Rectal smooth muscle tissue (tissue), 1 donor: ENCODE measurements at regions not wholly inside any gene's neighbourhood (a gene's known extent, or its start where the extent isn't known, plus 50 kb on each side); places are given as distances from the start of the nearest gene placed in this dataset.

ENCODE experiments used
- H3K27ac ChIP-seq: one replicate; pipeline ENCODE4 v1.7.0; 2013; ENCODE audit warnings: low read depth, low read length, inconsistent platforms
- H3K27me3 ChIP-seq: one replicate; pipeline ENCODE4 v1.7.0; 2013; ENCODE audit warnings: low read length; ENCODE audit not compliant: control insufficient read depth, insufficient read depth
- H3K36me3 ChIP-seq: one replicate; pipeline ENCODE4 v1.7.0; 2013; ENCODE audit warnings: low read length; ENCODE audit not compliant: control insufficient read depth, insufficient read depth
- H3K4me1 ChIP-seq: one replicate; pipeline ENCODE4 v1.7.0; 2013; ENCODE audit warnings: low read length; ENCODE audit not compliant: control insufficient read depth, insufficient read depth
- H3K4me3 ChIP-seq: one replicate; pipeline ENCODE4 v1.7.0; 2013; ENCODE audit warnings: low read length
- H3K9ac ChIP-seq: one replicate; pipeline ENCODE4 v1.7.0; 2013; ENCODE audit warnings: low read length

GRCh38 chr2:107093426-107093957, 207.5 kb upstream of the ST6GAL2 start:
- H3K4me1 ChIP-seq, result no peaks in the 10 kb centered on the region

GRCh38 chr2:107094450-107094986, 208.6 kb upstream of the ST6GAL2 start:
- Histone ChIP-seq H3K9ac (no peak overlapping the region), H3K27me3 (no peaks in the 10 kb centered on the region), H3K4me3 (no peak overlapping the region), H3K36me3 (no peaks in the 10 kb centered on the region), H3K4me1 (no peaks in the 10 kb centered on the region), H3K27ac (no peak overlapping the region)

More at GRCh38 chr2:107093426-107093957, 207.5 kb upstream of the ST6GAL2 start:
- Histone ChIP-seq H3K4me3 (no peak overlapping the region), H3K9ac (no peak overlapping the region), H3K27me3 (no peaks in the 10 kb centered on the region), H3K27ac (no peak overlapping the region), H3K36me3 (no peaks in the 10 kb centered on the region)

GRCh38 chr2:107102176-107102575, 216.2 kb upstream of the ST6GAL2 start:
- no peaks in the 10 kb centered on the region for H3K36me3 ChIP-seq
- H3K9ac ChIP-seq, result no peak overlapping the region
- no peak overlapping the region for H3K4me3 ChIP-seq
- no peaks in the 10 kb centered on the region for H3K4me1 ChIP-seq
- no peak overlapping the region for H3K27ac ChIP-seq
- H3K27me3 ChIP-seq, result no peaks in the 10 kb centered on the region

GRCh38 chr2:107107351-107107750, 221.4 kb upstream of the ST6GAL2 start:
- H3K9ac ChIP-seq, result no peak overlapping the region
- no peaks in the 10 kb centered on the region for H3K36me3 ChIP-seq
- H3K4me3 ChIP-seq, result no peak overlapping the region
- H3K27ac ChIP-seq, result no peak overlapping the region
- no peaks in the 10 kb centered on the region for H3K27me3 ChIP-seq
- H3K4me1 ChIP-seq, result no peaks in the 10 kb centered on the region

- H3K4me1 ChIP-seq, result no peaks in the 10 kb centered on the region
- no peaks in the 10 kb centered on the region for H3K36me3 ChIP-seq
- no peak overlapping the region for H3K9ac ChIP-seq
Measured at GRCh38 chr2:107108556-107108955, 222.6 kb upstream of the ST6GAL2 start.

GRCh38 chr2:107111623-107112022, 225.7 kb upstream of the ST6GAL2 start:
- H3K9ac ChIP-seq, result no peak overlapping the region
- no peaks in the 10 kb centered on the region for H3K4me1 ChIP-seq
- H3K4me3 ChIP-seq, result no peak overlapping the region
- H3K27me3 ChIP-seq, result no peaks in the 10 kb centered on the region
- no peaks in the 10 kb centered on the region for H3K36me3 ChIP-seq
- no peak overlapping the region for H3K27ac ChIP-seq

More at GRCh38 chr2:107108556-107108955, 222.6 kb upstream of the ST6GAL2 start:
- H3K4me3 ChIP-seq, result no peak overlapping the region
- H3K27ac ChIP-seq, result no peak overlapping the region
- H3K27me3 ChIP-seq, result no peaks in the 10 kb centered on the region

GRCh38 chr2:107112561-107112960, 226.6 kb upstream of the ST6GAL2 start:
- H3K27me3 ChIP-seq, result no peaks in the 10 kb centered on the region
- no peak overlapping the region for H3K9ac ChIP-seq
- no peak overlapping the region for H3K4me3 ChIP-seq
- no peaks in the 10 kb centered on the region for H3K36me3 ChIP-seq
- H3K4me1 ChIP-seq, result no peaks in the 10 kb centered on the region
- H3K27ac ChIP-seq, result no peak overlapping the region

- Histone ChIP-seq H3K27ac (no peak overlapping the region), H3K27me3 (no peaks in the 10 kb centered on the region), H3K4me3 (no peak overlapping the region), H3K9ac (no peak overlapping the region), H3K4me1 (no peaks in the 10 kb centered on the region), H3K36me3 (no peaks in the 10 kb centered on the region)
Measured at GRCh38 chr2:107128381-107128780, 242.4 kb upstream of the ST6GAL2 start.

GRCh38 chr2:107132070-107132469, 246.1 kb upstream of the ST6GAL2 start:
- Histone ChIP-seq H3K36me3 (no peaks in the 10 kb centered on the region), H3K27ac (no peak overlapping the region), H3K4me3 (no peak overlapping the region), H3K27me3 (no peaks in the 10 kb centered on the region), H3K9ac (no peak overlapping the region), H3K4me1 (no peaks in the 10 kb centered on the region)

GRCh38 chr2:107132746-107133145, 246.8 kb upstream of the ST6GAL2 start:
- no peak overlapping the region for H3K27ac ChIP-seq
- no peaks in the 10 kb centered on the region for H3K4me1 ChIP-seq
- no peak overlapping the region for H3K4me3 ChIP-seq
- H3K27me3 ChIP-seq, result no peaks in the 10 kb centered on the region
- H3K36me3 ChIP-seq, result no peaks in the 10 kb centered on the region
- H3K9ac ChIP-seq, result no peak overlapping the region

- no peak overlapping the region for H3K27ac ChIP-seq
- H3K4me3 ChIP-seq, result no peak overlapping the region
- no peaks in the 10 kb centered on the region for H3K36me3 ChIP-seq
- no peak overlapping the region for H3K9ac ChIP-seq
- no peaks in the 10 kb centered on the region for H3K4me1 ChIP-seq
- H3K27me3 ChIP-seq, result no peaks in the 10 kb centered on the region
Measured at GRCh38 chr2:107133412-107133811, 247.4 kb upstream of the ST6GAL2 start.

GRCh38 chr2:107136733-107137132, 250.8 kb upstream of the ST6GAL2 start:
- no peak overlapping the region for H3K27ac ChIP-seq
- H3K27me3 ChIP-seq, result no peaks in the 10 kb centered on the region
- H3K36me3 ChIP-seq, result no peaks in the 10 kb centered on the region
- H3K4me1 ChIP-seq, result no peaks in the 10 kb centered on the region
- H3K9ac ChIP-seq, result no peak overlapping the region
- H3K4me3 ChIP-seq, result no peak overlapping the region

- Histone ChIP-seq H3K9ac (no peak overlapping the region), H3K36me3 (no peaks in the 10 kb centered on the region), H3K27me3 (no peaks in the 10 kb centered on the region), H3K4me1 (no peaks in the 10 kb centered on the region), H3K27ac (no peak overlapping the region), H3K4me3 (no peak overlapping the region)
Measured at GRCh38 chr2:107137706-107138105, 251.7 kb upstream of the ST6GAL2 start.
